SK-N-SH (cell line): ENCODE measurements at regions not wholly inside any gene's neighbourhood (a gene's known extent, or its start where the extent isn't known, plus 50 kb on each side); places are given as distances from the start of the nearest gene placed in this dataset.

Experiments
- CTCF ChIA-PET: fragments of 300-600, 350-600 bp; formaldehyde crosslinking; extraction: SDS; loops from one replicate; lab custom pipeline; 2021; lab: Yijun Ruan, JAX
- POLR2A ChIA-PET: fragments of 350-600 bp; sonication (Branson Sonifier 250); formaldehyde crosslinking; extraction: SDS; loops from one replicate; lab custom pipeline; 2020; ENCODE audit warnings: antibody characterized with exemption, inconsistent platforms; lab: Yijun Ruan, JAX
- DNase-seq: peaks from one replicate; pipeline ENCODE4 v3.0.0; 2012
- H2AFZ ChIP-seq: fragments of 200-600 bp; sonication (generic); 2 replicates; pipeline ENCODE4 v1.8.1; 2016; ENCODE audit warnings: antibody characterized with exemption, mild to moderate bottlenecking, low read depth
- H3F3A ChIP-seq: fragments of 200-600 bp; sonication (generic); replicated peaks from 2 replicates; pipeline ENCODE3; 2016; ENCODE audit warnings: antibody characterized with exemption, mild to moderate bottlenecking; ENCODE audit not compliant: insufficient read depth
- H3K27ac ChIP-seq, 2 experiments: fragments of 200-500 bp in 1 of 2; fragments of 200-600 bp in 1 of 2; sonication (Bioruptor generic) in 1 of 2; sonication (generic), shearing (Covaris generic) in 1 of 2; 2 replicates each; pipeline versions ENCODE4 v1.5.1 to v1.6.1; 2014 to 2016; ENCODE audit warnings: low read depth in 2 of 2, inconsistent platforms in 1 of 2, low read length in 1 of 2, mild to moderate bottlenecking in 1 of 2, mixed read lengths in 1 of 2
- H3K27me3 ChIP-seq: fragments of 200-600 bp; sonication (generic), shearing (Covaris generic); 2 replicates; pipeline ENCODE4 v1.6.1; 2016; ENCODE audit warnings: mixed run types; ENCODE audit not compliant: insufficient read depth
- H3K36me3 ChIP-seq, 2 experiments: fragments of 200-500 bp in 1 of 2; fragments of 200-600 bp in 1 of 2; sonication (Bioruptor generic) in 1 of 2; sonication (generic) in 1 of 2; replicated peaks in 1 of 2; 2 replicates each; pipeline versions ENCODE3 to v1.5.1; 2014 to 2016; ENCODE audit warnings: low read length in 1 of 2, mild to moderate bottlenecking in 1 of 2; ENCODE audit not compliant: insufficient read depth in 2 of 2, control insufficient read depth in 1 of 2
- H3K4me1 ChIP-seq, 2 experiments: fragments of 200-500 bp in 1 of 2; fragments of 200-600 bp in 1 of 2; sonication (Bioruptor generic) in 1 of 2; sonication (generic), shearing (Covaris generic) in 1 of 2; 2 replicates each; pipeline versions ENCODE4 v1.5.1 to v1.6.1; 2014 to 2016; ENCODE audit warnings: low read depth in 1 of 2, low read length in 1 of 2, mixed run types in 1 of 2; ENCODE audit not compliant: insufficient read depth in 2 of 2, control insufficient read depth in 1 of 2
- H3K4me2 ChIP-seq: fragments of 200-600 bp; sonication (generic), shearing (Covaris generic); 2 replicates; pipeline ENCODE4 v1.6.1; 2017; ENCODE audit warnings: mixed run types
- H3K4me3 ChIP-seq, 2 experiments: fragments of 200-500 bp in 1 of 2; fragments of 200-600 bp in 1 of 2; sonication (Bioruptor generic) in 1 of 2; sonication (generic), shearing (Covaris generic) in 1 of 2; 2 replicates each; pipeline versions ENCODE4 v1.5.1 to v1.8.1; 2014 to 2016; ENCODE audit warnings: low read depth in 2 of 2, inconsistent platforms in 1 of 2, low read length in 1 of 2, mild to moderate bottlenecking in 1 of 2, mixed read lengths in 1 of 2, moderate library complexity in 1 of 2
- H3K79me2 ChIP-seq: fragments of 200-600 bp; sonication (generic); 2 replicates; pipeline ENCODE4 v1.8.1; 2017; ENCODE audit warnings: mild to moderate bottlenecking; ENCODE audit not compliant: insufficient read depth
- H3K9ac ChIP-seq: fragments of 200-600 bp; sonication (generic); 2 replicates; pipeline ENCODE4 v1.6.1; 2017; ENCODE audit warnings: mixed run types
- H3K9me2 ChIP-seq: fragments of 200-600 bp; sonication (generic); 2 replicates; pipeline ENCODE4 v1.6.1; 2017; ENCODE audit warnings: mixed run types
- H3K9me3 ChIP-seq: fragments of 200-600 bp; sonication (generic); 2 replicates; pipeline ENCODE4 v1.6.1; 2017; ENCODE audit warnings: mixed run types, mild to moderate bottlenecking, moderate library complexity
- H4K20me1 ChIP-seq: fragments of 200-600 bp; sonication (generic); 2 replicates; pipeline ENCODE4 v1.6.1; 2017; ENCODE audit warnings: mild to moderate bottlenecking, mixed run types; ENCODE audit not compliant: insufficient read depth
- EP300 ChIP-seq, 2 experiments: IDR thresholded peaks; 2 replicates each; pipeline versions ENCODE4 v1.4.0 to v1.6.1; 2012; ENCODE audit warnings: borderline replicate concordance in 1 of 2, low read depth in 1 of 2, low read length in 1 of 2
- FOSL2 ChIP-seq: IDR thresholded peaks from 2 replicates; pipeline ENCODE4 v1.4.0; 2012; ENCODE audit warnings: low read depth, mild to moderate bottlenecking, moderate library complexity, borderline replicate concordance
- FOXJ3 ChIP-seq: sonication (generic); formaldehyde crosslinking; IDR thresholded peaks from 2 replicates; pipeline ENCODE4 v1.5.1; 2020; ENCODE audit warnings: mild to moderate bottlenecking, missing genetic modification reagents
- IRF3 ChIP-seq: fragments of 150-350 bp; IDR thresholded peaks from 2 replicates; pipeline ENCODE4 v1.6.1; 2016; ENCODE audit warnings: mild to moderate bottlenecking, low read depth, low read length
- JUND ChIP-seq: IDR thresholded peaks from 2 replicates; pipeline ENCODE4 v1.4.0; 2012
- MAX ChIP-seq: IDR thresholded peaks from 2 replicates; pipeline ENCODE4 v1.4.0; 2012; ENCODE audit warnings: low read depth
- MEF2A ChIP-seq: IDR thresholded peaks from 2 replicates; pipeline ENCODE4 v1.4.0; 2012; ENCODE audit warnings: low read depth, borderline replicate concordance
- NFIC ChIP-seq: IDR thresholded peaks from 2 replicates; pipeline ENCODE4 v1.4.0; 2012; ENCODE audit warnings: borderline replicate concordance
- POLR2AphosphoS5 ChIP-seq: IDR thresholded peaks from 2 replicates; pipeline ENCODE4 v1.6.1; 2012; ENCODE audit warnings: low read depth, low read length
- RCOR1 ChIP-seq: fragments of 150-350 bp; IDR thresholded peaks from 2 replicates; pipeline ENCODE4 v1.6.1; 2017; ENCODE audit warnings: antibody characterized with exemption, low read length
- RXRA ChIP-seq: IDR thresholded peaks from 2 replicates; pipeline ENCODE4 v1.4.0; 2012; ENCODE audit warnings: low read depth, mild to moderate bottlenecking, borderline replicate concordance
- SIN3A ChIP-seq: IDR thresholded peaks from 2 replicates; pipeline ENCODE4 v1.6.1; 2012; ENCODE audit warnings: low read depth, mild to moderate bottlenecking, low read length, moderate library complexity, borderline replicate concordance
- SMC3 ChIP-seq: IDR thresholded peaks from 2 replicates; pipeline ENCODE4 v1.6.1; 2012; ENCODE audit warnings: low read depth, low read length, improper control_type of control experiment
- TAF1 ChIP-seq: IDR thresholded peaks from 2 replicates; pipeline ENCODE4 v1.6.1; 2012; ENCODE audit warnings: low read depth, mild to moderate bottlenecking, low read length, moderate library complexity, borderline replicate concordance
- USF1 ChIP-seq: IDR thresholded peaks from 2 replicates; pipeline ENCODE4 v1.4.0; 2012; ENCODE audit warnings: low read depth, borderline replicate concordance
- USF2 ChIP-seq: fragments of 150-350 bp; IDR thresholded peaks from 2 replicates; pipeline ENCODE4 v1.6.1; 2017; ENCODE audit warnings: antibody characterized with exemption, low read length, low read depth, borderline replicate concordance
- ZBTB33 ChIP-seq: IDR thresholded peaks from 2 replicates; pipeline ENCODE4 v1.4.0; 2012; ENCODE audit warnings: low read depth, borderline replicate concordance
- WGBS: methylation state at CpG from one replicate; pipeline ENCODE4 v1.1.6; 2017; ENCODE audit warnings: low lambda C conversion rate; 5-methylcytosine and 5-hydroxymethylcytosine counted together

- no peaks in the 10 kb centered on the region for H4K20me1 ChIP-seq
- no peaks in the 10 kb centered on the region for H3K27me3 ChIP-seq
- CTCF ChIA-PET, result no interaction called here
- no peak overlapping the region for H3K27ac ChIP-seq
- H3K36me3 ChIP-seq, result no peaks in the 10 kb centered on the region
- H3F3A ChIP-seq, result no peaks in the 10 kb centered on the region
- no peaks in the 10 kb centered on the region for H3K4me1 ChIP-seq
- H3K9me2 ChIP-seq, result no peaks in the 10 kb centered on the region
- no peaks in the 10 kb centered on the region for H3K79me2 ChIP-seq
- H3K9me3 ChIP-seq, result no peaks in the 10 kb centered on the region
- no peak for TF ChIP-seq IRF3
- TF ChIP-seq SIN3A, result no peak
- POLR2A ChIA-PET, result no interaction called here
- no peak for DNase-seq
- 74% methylated on average over 18 of the region's 19 CpGs for WGBS
- H3K4me3 ChIP-seq, result no peak overlapping the region
- no peak overlapping the region for H3K4me2 ChIP-seq
- no peak overlapping the region for H3K9ac ChIP-seq
- no peak overlapping the region for H2AFZ ChIP-seq
Observed at GRCh38 chrX:872090-872489, 241.5 kb downstream of the SHOX start.

- POLR2A ChIA-PET, result no interaction called here
- H3K36me3 ChIP-seq, result no peaks in the 10 kb centered on the region
- no peaks in the 10 kb centered on the region for H3K27me3 ChIP-seq
- no peak overlapping the region for H3K27ac ChIP-seq
- H3K4me3 ChIP-seq, result no peak overlapping the region
- TF ChIP-seq JUND, result no peak
- TF ChIP-seq POLR2AphosphoS5, result no peak
- TF ChIP-seq SIN3A, result no peak
- TF ChIP-seq NFIC, result no peak
- TF ChIP-seq RXRA, result no peak
- no peak for TF ChIP-seq MEF2A
- no peak for TF ChIP-seq FOXJ3 (CRISPR knock-in tag)
- H3F3A ChIP-seq, result no peaks in the 10 kb centered on the region
- WGBS, result 14% methylated on average over 10 of the region's 10 CpGs
- H3K4me1 ChIP-seq, result no peaks in the 10 kb centered on the region
- H3K9me2 ChIP-seq, result no peaks in the 10 kb centered on the region
- no peaks in the 10 kb centered on the region for H3K9me3 ChIP-seq
- no peaks in the 10 kb centered on the region for H4K20me1 ChIP-seq
- no peak for DNase-seq
- CTCF ChIA-PET, result no interaction called here
- H3K9ac ChIP-seq, result no peak overlapping the region
- no peaks in the 10 kb centered on the region for H3K79me2 ChIP-seq
- H2AFZ ChIP-seq, result no peak overlapping the region
- H3K4me2 ChIP-seq, result no peak overlapping the region
Observed at GRCh38 chrX:871626-872025, 241.0 kb downstream of the SHOX start.

GRCh38 chrX:867966-868647, 237.5 kb downstream of the SHOX start:
- ChIA-PET CTCF (no interaction called here), POLR2A (no interaction called here)
- H3K9me2 ChIP-seq, result no peaks in the 10 kb centered on the region
- no peaks in the 10 kb centered on the region for H3K9me3 ChIP-seq
- DNase-seq, result no peak
- no peak overlapping the region for H3K4me2 ChIP-seq
- no peak overlapping the region for H2AFZ ChIP-seq
- H3F3A ChIP-seq, result no peaks in the 10 kb centered on the region
- no peaks in the 10 kb centered on the region for H3K27me3 ChIP-seq
- H3K9ac ChIP-seq, result no peak overlapping the region
- no peaks in the 10 kb centered on the region for H3K36me3 ChIP-seq
- H3K4me1 ChIP-seq, result no peaks in the 10 kb centered on the region
- no peaks in the 10 kb centered on the region for H3K79me2 ChIP-seq
- H3K27ac ChIP-seq, result no peak overlapping the region
- no peaks in the 10 kb centered on the region for H4K20me1 ChIP-seq
- no peak overlapping the region for H3K4me3 ChIP-seq
- 17% methylated on average over 18 of the region's 18 CpGs for WGBS
- TF ChIP-seq FOSL2 (no peak), USF1 (no peak), MAX (no peak), JUND (no peak), RXRA (no peak), RCOR1 (no peak), EP300 (IDR thresholded peaks at IDR 0.05; ENCODE audit: borderline replicate concordance in 1 of 2, low read depth in 1 of 2, low read length in 1 of 2) (no peak), USF2 (no peak), ZBTB33 (no peak), POLR2AphosphoS5 (no peak), TAF1 (no peak), SMC3 (no peak)
